Liver (tissue), 8 donors: ENCODE measurements at regions not wholly inside any gene's neighbourhood (a gene's known extent, or its start where the extent isn't known, plus 50 kb on each side); places are given as distances from the start of the nearest gene placed in this dataset.

Experiments used
- DNase-seq: peaks from one replicate; pipeline ENCODE4 v3.0.0-alpha.2; 2017; ENCODE audit warnings: low spot score
- H3K27ac ChIP-seq, 2 donors: one replicate each; pipeline ENCODE4 v1.7.0; 2013; ENCODE audit warnings: inconsistent platforms in 2 of 2, low read length in 2 of 2, control low read depth in 1 of 2, low read depth in 1 of 2, mild to moderate bottlenecking in 1 of 2
- H3K27me3 ChIP-seq, 4 donors: one replicate each; pipeline versions ENCODE4 v1.6.1 to v1.7.0; 2013; ENCODE audit warnings: low read length in 3 of 4, inconsistent platforms in 1 of 4, mild to moderate bottlenecking in 1 of 4, moderate library complexity in 1 of 4; ENCODE audit not compliant: control insufficient read depth in 4 of 4, insufficient read depth in 4 of 4
- H3K36me3 ChIP-seq, 4 donors: one replicate each; pipeline versions ENCODE4 v1.6.1 to v1.7.0; 2013; ENCODE audit warnings: low read length in 3 of 4, mild to moderate bottlenecking in 3 of 4, low read depth in 1 of 4, moderate library complexity in 1 of 4; ENCODE audit not compliant: control insufficient read depth in 4 of 4, insufficient read depth in 3 of 4
- H3K4me1 ChIP-seq, 4 donors: one replicate each; pipeline versions ENCODE4 v1.6.1 to v1.7.0; 2013; ENCODE audit warnings: low read length in 3 of 4, mild to moderate bottlenecking in 3 of 4, moderate library complexity in 1 of 4; ENCODE audit not compliant: control insufficient read depth in 4 of 4, insufficient read depth in 4 of 4
- H3K4me3 ChIP-seq, 3 donors: one replicate each; pipeline versions ENCODE4 v1.6.1 to v1.7.0; 2013; ENCODE audit warnings: low read length in 3 of 3, control low read depth in 1 of 3, low read depth in 1 of 3, mild to moderate bottlenecking in 1 of 3
- H3K9ac ChIP-seq, 2 donors: one replicate each; pipeline ENCODE4 v1.7.0; 2013; ENCODE audit warnings: low read length in 2 of 2, mild to moderate bottlenecking in 2 of 2, moderate library complexity in 2 of 2, control low read depth in 1 of 2, low read depth in 1 of 2
- H3K9me3 ChIP-seq, 4 donors: one replicate each; pipeline versions ENCODE4 v1.6.1 to v1.7.0; 2013; ENCODE audit warnings: low read length in 3 of 4; ENCODE audit not compliant: control insufficient read depth in 4 of 4
- ATF3 ChIP-seq: IDR thresholded peaks from 2 replicates; pipeline ENCODE4 v1.6.1; 2016; ENCODE audit warnings: antibody characterized with exemption
- CTCF ChIP-seq: fragments of 150-350 bp; IDR thresholded peaks from 2 replicates; pipeline ENCODE4 v1.5.1; 2017; ENCODE audit warnings: improper control_type of control experiment, low read depth, low read length; ENCODE audit not compliant: missing input control
- EGR1 ChIP-seq, 2 donors: IDR thresholded peaks; 2 replicates each; pipeline ENCODE4 v1.6.1; 2016 to 2018; ENCODE audit warnings: antibody characterized with exemption in 2 of 2, low read depth in 2 of 2
- FOXA1 ChIP-seq: IDR thresholded peaks from 2 replicates; pipeline ENCODE4 v1.6.1; 2016; ENCODE audit warnings: antibody characterized with exemption
- FOXA2 ChIP-seq: IDR thresholded peaks from 2 replicates; pipeline ENCODE4 v1.6.1; 2016; ENCODE audit warnings: antibody characterized with exemption
- GABPA ChIP-seq, 2 donors: IDR thresholded peaks in 1 of 2; conservative IDR thresholded peaks in 1 of 2; 2 replicates each; pipeline ENCODE4 v1.6.1; 2016; ENCODE audit warnings: antibody characterized with exemption in 2 of 2, mild to moderate bottlenecking in 1 of 2, moderate library complexity in 1 of 2
- HNF4A ChIP-seq, 2 donors: conservative IDR thresholded peaks; 2 replicates each; pipeline ENCODE4 v1.6.1; 2016; ENCODE audit warnings: antibody characterized with exemption in 2 of 2, mild to moderate bottlenecking in 2 of 2
- HNF4G ChIP-seq: IDR thresholded peaks from 2 replicates; pipeline ENCODE4 v1.6.1; 2016; ENCODE audit warnings: antibody characterized with exemption
- JUND ChIP-seq, 2 donors: IDR thresholded peaks; 2 replicates each; pipeline ENCODE4 v1.6.1; 2016; ENCODE audit warnings: antibody characterized with exemption in 2 of 2
- MAX ChIP-seq: IDR thresholded peaks from 2 replicates; pipeline ENCODE4 v1.6.1; 2016; ENCODE audit warnings: antibody characterized with exemption
- NR2F2 ChIP-seq: IDR thresholded peaks from 2 replicates; pipeline ENCODE4 v1.6.1; 2016; ENCODE audit warnings: antibody characterized with exemption
- RAD21 ChIP-seq, 2 donors: IDR thresholded peaks; 2 replicates each; pipeline ENCODE4 v1.6.1; 2016; ENCODE audit warnings: antibody characterized with exemption in 2 of 2, mild to moderate bottlenecking in 2 of 2
- REST ChIP-seq: IDR thresholded peaks from 2 replicates; pipeline ENCODE4 v1.6.1; 2016; ENCODE audit warnings: antibody characterized with exemption, mild to moderate bottlenecking
- SP1 ChIP-seq: IDR thresholded peaks from 2 replicates; pipeline ENCODE4 v1.6.1; 2018; ENCODE audit warnings: antibody characterized with exemption, mild to moderate bottlenecking
- TAF1 ChIP-seq: conservative IDR thresholded peaks from 2 replicates; pipeline ENCODE4 v1.6.1; 2016; ENCODE audit warnings: antibody characterized with exemption, mild to moderate bottlenecking
- ZBTB33 ChIP-seq: IDR thresholded peaks from 2 replicates; pipeline ENCODE4 v1.6.1; 2016; ENCODE audit warnings: antibody characterized with exemption
- WGBS: extraction: QIAGEN DNeasy Blood & Tissue Kit; methylation state at CpG from one replicate; pipeline ENCODE4 v1.1.7; 2013; 5-methylcytosine and 5-hydroxymethylcytosine counted together
- donor health status: healthy.
- donor health status: healthy.
- donor health status: healthy.
- donor health status: healthy.
- donor health status: healthy.

GRCh38 chr1:199046618-199047017 is 407.8 kb downstream of the PTPRC start:
- WGBS: 77% methylated on average over 1 of the region's 1 CpG

GRCh38 chr1:199054694-199055093 is 415.9 kb downstream of the PTPRC start:
- H3K4me3 ChIP-seq: no peak overlapping the region
- DNase-seq: no peak
- no peak overlapping the region for H3K9ac ChIP-seq
- no peak for TF ChIP-seq EGR1 (IDR thresholded peaks at IDR 0.05; ENCODE audit: low read depth in 2 of 2)
- TF ChIP-seq JUND (IDR thresholded peaks at IDR 0.05): no peak
- no peak for TF ChIP-seq ATF3
- H3K27ac ChIP-seq: no peak overlapping the region
- no peaks in the 10 kb centered on the region for H3K9me3 ChIP-seq
- 86% methylated on average over 1 of the region's 1 CpG for WGBS
- H3K4me1 ChIP-seq: no peaks in the 10 kb centered on the region
- no peaks in the 10 kb centered on the region for H3K36me3 ChIP-seq
- peaks cover 0 to 2% (median 0%) of the 10 kb centered on the region in 4 donors for H3K27me3 ChIP-seq

More at GRCh38 chr1:199046618-199047017, 407.8 kb downstream of the PTPRC start:
- Histone ChIP-seq H3K27ac (no peak overlapping the region), H3K4me1 (no peaks in the 10 kb centered on the region), H3K36me3 (no peaks in the 10 kb centered on the region), H3K4me3 (no peak overlapping the region), H3K9me3 (no peaks in the 10 kb centered on the region), H3K27me3 (peaks cover 0 to 11% (median 1%) of the 10 kb centered on the region in 4 donors), H3K9ac (no peak overlapping the region)
- TF ChIP-seq GABPA (IDR thresholded peaks at IDR 0.05 in 1 of 2, conservative IDR thresholded peaks at IDR 0.05 in 1 of 2) (no peak), FOXA1 (no peak), CTCF (no peak), NR2F2 (no peak), HNF4A (conservative IDR thresholded peaks at IDR 0.05) (no peak), SP1 (no peak), EGR1 (IDR thresholded peaks at IDR 0.05; ENCODE audit: low read depth in 2 of 2) (no peak), FOXA2 (no peak), RAD21 (IDR thresholded peaks at IDR 0.05) (no peak), ATF3 (no peak)
- no peak for DNase-seq

- Histone ChIP-seq H3K9ac (no peak overlapping the region), H3K9me3 (no peaks in the 10 kb centered on the region), H3K27me3 (no peaks in the 10 kb centered on the region), H3K4me1 (no peaks in the 10 kb centered on the region), H3K27ac (no peak overlapping the region), H3K4me3 (no peak overlapping the region), H3K36me3 (no peaks in the 10 kb centered on the region)
- WGBS: 72% methylated on average over 1 of the region's 1 CpG
- no peak for DNase-seq
- TF ChIP-seq SP1 (no peak), GABPA (IDR thresholded peaks at IDR 0.05 in 1 of 2, conservative IDR thresholded peaks at IDR 0.05 in 1 of 2) (no peak), JUND (IDR thresholded peaks at IDR 0.05) (no peak), REST (no peak), FOXA1 (no peak), HNF4A (conservative IDR thresholded peaks at IDR 0.05) (no peak), HNF4G (no peak), EGR1 (IDR thresholded peaks at IDR 0.05; ENCODE audit: low read depth in 2 of 2) (no peak), RAD21 (IDR thresholded peaks at IDR 0.05) (no peak), CTCF (no peak), MAX (no peak), FOXA2 (no peak), NR2F2 (no peak), ZBTB33 (no peak), TAF1 (no peak), ATF3 (no peak)
These were observed 418.5 kb downstream of the PTPRC start for GRCh38 chr1:199057322-199057721.
